Activated T-cell treated with anti-CD3 and anti-CD28 coated beads, Interleukin-2, amount 50 U/mL, for 4 hours (primary cell): ENCODE measurements at regions not wholly inside any gene's neighbourhood (a gene's known extent, or its start where the extent isn't known, plus 50 kb on each side); places are given as distances from the start of the nearest gene placed in this dataset.

Experiments
- ATAC-seq, 2 donors: fragments of 200-7000 bp; cut with Tn5 transposase; one replicate each; pipeline ENCODE4 v1.10.0; 2021
- DNase-seq: peaks from one replicate; pipeline ENCODE4 v3.0.0-alpha.2; 2020
- H3K27me3 Mint-ChIP-seq: one replicate; pipeline ENCODE4 v1.8.0; 2021; ENCODE audit warnings: low read depth, mixed read lengths
- H3K36me3 Mint-ChIP-seq: one replicate; pipeline ENCODE4 v1.8.0; 2022; ENCODE audit warnings: mixed read lengths; ENCODE audit not compliant: insufficient read depth
- H3K4me1 Mint-ChIP-seq: one replicate; pipeline ENCODE4 v1.8.0; 2021; ENCODE audit warnings: low read depth, mixed read lengths
- H3K4me3 Mint-ChIP-seq: one replicate; pipeline ENCODE4 v1.8.0; 2021; ENCODE audit warnings: mild to moderate bottlenecking, moderate library complexity, mixed read lengths
- H3K9me3 Mint-ChIP-seq: one replicate; pipeline ENCODE4 v1.8.0; 2021; ENCODE audit warnings: mixed read lengths

DNA sequence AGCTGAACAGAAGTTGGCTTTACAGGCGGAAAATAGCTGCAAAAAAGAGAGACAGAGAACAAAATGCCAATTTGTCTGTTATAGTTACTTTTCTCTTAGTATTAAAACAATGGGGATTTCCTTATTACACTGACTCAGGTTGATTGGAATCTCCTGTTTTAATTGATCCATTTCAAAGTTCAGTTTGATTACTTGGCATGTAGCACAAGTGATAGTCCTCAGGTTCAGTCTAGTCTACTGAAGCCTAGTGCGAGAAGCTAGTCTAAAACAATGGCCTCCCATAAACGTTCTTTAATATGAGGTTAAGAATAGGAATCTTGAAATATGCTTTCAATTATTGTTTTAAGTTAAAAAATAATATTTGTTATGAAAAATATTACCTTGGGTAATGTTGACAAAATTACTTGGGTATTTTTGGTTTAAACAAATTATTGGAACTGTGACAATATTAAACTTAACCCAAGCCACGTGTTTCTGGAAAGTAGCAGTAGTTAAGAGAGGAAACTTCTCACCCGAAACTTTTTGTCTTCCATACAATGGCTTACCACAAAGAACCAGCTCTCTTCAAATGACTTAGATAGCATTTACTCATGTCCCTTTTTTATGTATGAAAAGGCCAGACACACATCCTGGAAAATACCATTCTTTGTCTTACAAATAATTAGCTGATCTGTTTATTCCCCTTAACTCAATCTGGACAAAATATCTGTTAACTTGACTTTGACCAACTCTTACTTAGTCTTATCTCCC, 1326.2 kb upstream of the TMEFF2 start:
- no peak overlapping the region for H3K4me3 Mint-ChIP-seq
- ATAC-seq = no peak
- no peak for DNase-seq
- H3K4me1 Mint-ChIP-seq = no peaks in the 10 kb centered on the region
- no peaks in the 10 kb centered on the region for H3K27me3 Mint-ChIP-seq
- peaks cover 4% of the 10 kb centered on the region for H3K9me3 Mint-ChIP-seq
- H3K36me3 Mint-ChIP-seq = no peaks in the 10 kb centered on the region

DNA sequence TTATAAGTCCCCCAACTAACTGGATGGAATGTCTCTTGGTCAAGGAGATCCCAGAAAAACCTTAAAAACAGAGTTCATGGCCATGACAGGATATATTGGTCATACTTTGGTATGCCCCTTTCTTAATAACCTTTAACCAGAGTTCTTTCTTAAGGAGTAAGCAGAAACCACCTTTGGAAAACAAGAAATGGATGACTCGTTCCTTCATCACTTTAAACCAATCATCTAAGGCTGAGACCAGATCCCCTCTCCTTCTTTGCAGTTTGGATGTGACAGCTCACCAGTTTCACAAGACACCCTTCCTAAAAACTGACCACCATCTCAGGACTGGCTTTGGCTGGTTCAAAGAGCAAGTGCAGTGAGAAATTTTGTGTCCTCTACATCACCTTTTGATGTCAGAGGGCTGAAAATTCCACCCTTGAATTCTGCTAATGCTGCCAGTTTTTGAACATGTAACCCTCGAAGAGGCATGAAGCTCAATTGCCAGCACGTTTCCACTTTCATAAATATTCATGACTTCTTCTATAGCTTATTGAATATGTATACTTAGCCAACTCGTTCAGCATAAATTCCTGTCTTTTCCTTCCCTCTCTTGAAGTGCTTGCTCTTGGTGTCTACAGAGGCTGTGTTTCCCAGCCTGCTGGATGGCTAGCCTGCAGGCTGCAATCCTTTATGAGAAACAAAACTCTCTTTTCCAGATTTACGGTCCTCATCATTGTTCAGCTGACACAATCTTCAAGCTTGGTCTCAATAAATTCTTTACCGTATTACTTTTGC, 1323.5 kb upstream of the TMEFF2 start:
- Mint-ChIP-seq H3K27me3 (no peaks in the 10 kb centered on the region), H3K36me3 (no peaks in the 10 kb centered on the region), H3K9me3 (peaks cover 4% of the 10 kb centered on the region), H3K4me3 (no peak overlapping the region), H3K4me1 (no peaks in the 10 kb centered on the region)
- ATAC-seq = no peak
- DNase-seq = no peak

DNA sequence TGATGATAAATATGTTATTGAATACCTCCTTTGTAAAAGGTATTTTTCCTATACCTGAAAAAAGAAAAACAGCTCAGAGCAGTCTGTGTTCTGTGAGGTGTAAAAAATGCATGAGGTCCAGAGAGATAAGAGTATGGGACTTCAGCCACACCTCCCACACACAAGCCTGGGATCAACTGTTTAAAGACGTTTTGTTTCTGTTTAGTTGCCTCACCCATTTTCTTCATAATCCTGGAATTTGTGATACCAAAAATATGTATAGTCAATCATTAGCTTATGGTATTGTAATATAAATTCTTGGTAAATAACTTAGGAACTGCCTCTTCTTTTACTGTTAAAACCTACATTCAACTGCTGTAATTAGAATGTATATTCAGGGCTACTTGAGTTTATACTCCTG, 1322.9 kb upstream of the TMEFF2 start:
- no peaks in the 10 kb centered on the region for H3K36me3 Mint-ChIP-seq

DNA sequence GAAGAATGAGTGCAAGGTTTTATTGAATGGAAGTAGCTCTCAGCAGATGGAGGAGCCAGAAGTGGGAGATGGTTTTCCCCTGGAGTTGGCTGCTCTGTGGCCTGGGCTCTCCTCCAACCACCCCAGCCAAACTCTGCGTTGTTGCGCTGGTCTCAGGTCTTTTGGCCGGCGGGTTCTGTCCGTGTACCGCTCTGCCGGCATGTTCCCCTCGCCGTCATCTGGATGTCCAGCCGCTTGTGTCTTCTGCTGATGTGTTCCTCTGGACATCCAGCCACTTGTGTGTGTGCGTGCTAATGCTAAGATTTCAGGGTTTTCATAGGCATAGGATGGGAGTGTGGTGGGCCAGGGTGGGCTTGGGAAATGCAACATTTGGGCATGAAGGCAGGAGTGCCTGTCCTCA, 1311.3 kb upstream of the TMEFF2 start:
- Mint-ChIP-seq H3K27me3 (no peaks in the 10 kb centered on the region), H3K4me3 (no peak overlapping the region), H3K9me3 (no peaks in the 10 kb centered on the region), H3K4me1 (no peaks in the 10 kb centered on the region), H3K36me3 (no peaks in the 10 kb centered on the region)
- DNase-seq (no peak), ATAC-seq (no peak)

More for the DNA sequence above, 1322.9 kb upstream of the TMEFF2 start:
- Mint-ChIP-seq H3K27me3 (no peaks in the 10 kb centered on the region), H3K4me1 (no peaks in the 10 kb centered on the region), H3K9me3 (peaks cover 4% of the 10 kb centered on the region), H3K4me3 (no peak overlapping the region)
- ATAC-seq (no peak), DNase-seq (no peak)

DNA sequence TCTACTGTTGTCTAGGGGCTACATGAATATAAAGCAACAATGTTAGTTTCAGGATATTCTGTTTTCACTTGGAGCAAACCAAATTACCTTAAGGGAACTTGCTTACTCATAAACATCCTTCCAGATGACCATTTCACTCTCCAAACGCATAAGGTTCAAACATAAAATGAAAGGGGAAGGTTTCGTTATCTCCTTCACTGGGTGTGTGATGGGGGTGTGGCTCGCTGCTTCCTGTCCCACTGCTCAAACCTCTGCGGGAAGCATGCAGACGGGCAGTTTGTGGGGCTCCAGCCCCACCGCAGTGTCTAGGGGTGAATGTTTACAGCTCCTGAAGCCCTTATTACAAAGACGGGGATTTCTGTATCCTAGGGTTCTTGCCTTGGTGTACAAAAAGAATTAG, 1310.9 kb upstream of the TMEFF2 start:
- no peak for ATAC-seq
- no peaks in the 10 kb centered on the region for H3K4me1 Mint-ChIP-seq
- H3K9me3 Mint-ChIP-seq = no peaks in the 10 kb centered on the region
- DNase-seq = no peak
- H3K27me3 Mint-ChIP-seq = no peaks in the 10 kb centered on the region
- no peaks in the 10 kb centered on the region for H3K36me3 Mint-ChIP-seq
- H3K4me3 Mint-ChIP-seq = no peak overlapping the region

DNA sequence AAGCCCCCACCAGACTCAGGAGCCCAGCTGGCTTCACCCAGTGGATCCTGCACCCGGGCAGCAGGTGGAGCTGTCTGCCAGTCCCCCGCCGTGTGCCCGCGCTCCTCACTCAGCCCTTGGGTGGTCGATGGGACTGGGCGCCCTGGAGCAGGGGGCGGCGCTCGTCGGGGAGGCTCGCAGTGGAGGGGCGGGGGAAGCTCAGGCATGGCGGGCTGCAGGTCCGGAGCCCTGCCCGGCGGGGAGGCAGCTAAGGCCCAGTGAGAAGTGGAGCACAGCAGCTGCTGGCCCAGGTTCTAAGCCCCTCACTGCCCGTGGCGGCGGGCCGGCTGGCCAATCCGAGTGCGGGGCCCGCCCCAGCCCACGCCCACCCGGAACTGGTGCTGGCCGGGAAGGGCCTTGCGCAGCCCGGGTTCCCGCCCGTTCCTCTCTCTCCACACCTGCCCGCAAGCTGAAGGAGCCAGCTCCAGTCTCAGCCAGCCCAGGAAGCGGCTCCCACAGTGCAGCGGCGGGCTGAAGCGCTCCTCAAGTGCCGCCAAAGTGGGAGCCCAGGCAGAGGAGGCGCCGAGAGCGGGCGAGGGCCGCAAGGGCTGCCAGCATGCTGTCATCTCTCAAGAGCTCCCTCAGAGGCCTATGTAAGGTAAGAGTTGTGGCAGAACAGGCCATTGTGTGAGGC, 1307.8 kb upstream of the TMEFF2 start:
- no peaks in the 10 kb centered on the region for H3K4me1 Mint-ChIP-seq
- no peaks in the 10 kb centered on the region for H3K27me3 Mint-ChIP-seq
- H3K4me3 Mint-ChIP-seq = no peak overlapping the region
- H3K36me3 Mint-ChIP-seq = no peaks in the 10 kb centered on the region
- peaks cover 3% of the 10 kb centered on the region for H3K9me3 Mint-ChIP-seq
- DNase-seq (no peak), ATAC-seq (no peak)

DNA sequence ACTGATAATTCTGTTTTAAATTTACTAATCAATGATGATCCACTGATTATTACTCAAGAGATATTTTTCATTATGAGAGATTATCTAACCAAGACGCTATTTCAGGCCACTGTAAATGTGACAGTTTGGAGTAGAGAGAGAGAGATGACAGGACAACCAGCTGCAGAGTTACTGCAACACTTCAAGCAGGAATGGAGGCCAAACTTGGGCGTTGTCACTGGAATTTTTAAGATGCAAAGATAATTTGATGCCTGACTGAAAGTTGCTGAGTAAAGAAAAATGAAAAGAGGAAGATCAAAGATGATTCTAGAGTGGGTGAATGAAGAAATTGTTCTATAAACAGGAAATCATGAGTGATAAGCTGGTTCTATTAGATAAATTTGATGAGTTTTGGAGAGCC, 1302.1 kb upstream of the TMEFF2 start:
- ATAC-seq (no peak), DNase-seq (no peak)
- Mint-ChIP-seq H3K4me1 (no peaks in the 10 kb centered on the region), H3K4me3 (no peak overlapping the region), H3K27me3 (no peaks in the 10 kb centered on the region), H3K9me3 (peaks cover 3% of the 10 kb centered on the region), H3K36me3 (no peaks in the 10 kb centered on the region)

DNA sequence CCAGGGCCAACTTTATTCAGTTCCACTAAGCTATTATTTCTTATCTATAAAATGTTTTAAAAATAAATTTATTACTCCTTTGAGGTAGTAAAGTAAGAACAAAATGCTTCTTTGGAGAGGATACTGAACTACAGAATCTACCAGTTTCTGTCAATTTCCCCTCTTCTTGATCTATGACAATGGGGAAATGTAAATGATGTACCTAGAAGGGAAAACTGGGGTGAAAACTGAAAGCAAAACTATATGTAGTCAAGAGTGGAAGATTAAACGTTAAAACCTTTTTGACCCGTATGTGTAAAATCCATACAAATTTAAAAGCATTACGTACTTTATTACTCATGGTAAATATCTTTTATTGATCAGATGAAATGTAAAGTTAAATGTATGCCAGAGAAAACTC, 1287.8 kb upstream of the TMEFF2 start:
- no peaks in the 10 kb centered on the region for H3K9me3 Mint-ChIP-seq
- H3K27me3 Mint-ChIP-seq = no peaks in the 10 kb centered on the region
- no peaks in the 10 kb centered on the region for H3K4me1 Mint-ChIP-seq
- H3K36me3 Mint-ChIP-seq = no peaks in the 10 kb centered on the region
- no peak for ATAC-seq
- no peak overlapping the region for H3K4me3 Mint-ChIP-seq
- no peak for DNase-seq

DNA sequence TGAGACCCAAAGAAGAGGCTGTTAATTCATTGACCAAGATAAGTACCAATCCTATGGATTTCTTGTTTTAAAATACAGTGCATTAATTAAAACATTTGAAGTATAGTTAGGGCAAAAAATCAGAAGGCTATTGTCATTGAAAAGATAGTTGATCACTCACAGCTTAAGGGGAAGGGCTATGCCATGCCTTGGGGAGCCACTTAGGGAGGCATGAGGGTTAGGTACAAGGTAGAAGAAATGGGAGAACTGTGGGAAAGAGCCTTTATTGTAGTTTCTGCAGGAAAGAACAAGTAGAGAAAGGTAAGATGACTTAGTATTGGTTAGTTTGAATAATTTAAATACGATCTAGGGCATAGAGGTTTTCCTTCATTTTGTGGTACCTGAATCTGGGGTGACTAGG, 1285.5 kb upstream of the TMEFF2 start:
- DNase-seq (no peak), ATAC-seq (no peak)
- no peaks in the 10 kb centered on the region for H3K9me3 Mint-ChIP-seq
- no peaks in the 10 kb centered on the region for H3K4me1 Mint-ChIP-seq
- H3K4me3 Mint-ChIP-seq = no peak overlapping the region
- no peaks in the 10 kb centered on the region for H3K27me3 Mint-ChIP-seq
- no peaks in the 10 kb centered on the region for H3K36me3 Mint-ChIP-seq

DNA sequence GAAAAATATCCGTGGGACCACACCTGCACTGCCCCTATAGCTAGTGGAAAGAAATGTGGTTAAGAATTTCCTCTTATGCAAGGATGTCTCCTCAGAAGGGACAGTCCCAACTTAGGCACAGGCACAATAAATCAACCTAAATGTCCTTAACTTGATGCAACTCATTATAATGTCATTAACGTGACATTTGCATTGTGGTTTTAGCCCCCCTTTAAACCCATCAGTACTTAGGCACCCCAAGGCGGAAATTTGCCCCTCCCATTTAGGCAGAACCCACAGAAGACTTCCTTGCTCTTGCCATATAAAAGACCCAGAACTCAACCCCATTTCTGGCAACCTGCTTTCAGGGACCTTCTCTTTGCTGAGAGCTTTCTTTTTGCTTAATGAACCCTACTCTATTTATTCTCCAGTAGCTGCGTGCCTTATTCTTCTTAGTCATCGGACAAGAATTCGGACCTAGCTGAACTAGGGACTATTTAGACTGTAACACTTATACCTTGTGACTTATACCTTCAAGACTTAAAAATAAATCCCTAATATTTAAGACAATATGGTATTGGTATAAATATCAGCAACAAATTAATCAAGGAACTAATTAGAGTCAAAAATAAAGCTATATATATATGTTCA, 1281.6 kb upstream of the TMEFF2 start:
- Mint-ChIP-seq H3K27me3 (no peaks in the 10 kb centered on the region), H3K4me3 (no peak overlapping the region), H3K9me3 (no peaks in the 10 kb centered on the region), H3K36me3 (no peaks in the 10 kb centered on the region), H3K4me1 (no peaks in the 10 kb centered on the region)
- ATAC-seq (no peak), DNase-seq (no peak)

DNA sequence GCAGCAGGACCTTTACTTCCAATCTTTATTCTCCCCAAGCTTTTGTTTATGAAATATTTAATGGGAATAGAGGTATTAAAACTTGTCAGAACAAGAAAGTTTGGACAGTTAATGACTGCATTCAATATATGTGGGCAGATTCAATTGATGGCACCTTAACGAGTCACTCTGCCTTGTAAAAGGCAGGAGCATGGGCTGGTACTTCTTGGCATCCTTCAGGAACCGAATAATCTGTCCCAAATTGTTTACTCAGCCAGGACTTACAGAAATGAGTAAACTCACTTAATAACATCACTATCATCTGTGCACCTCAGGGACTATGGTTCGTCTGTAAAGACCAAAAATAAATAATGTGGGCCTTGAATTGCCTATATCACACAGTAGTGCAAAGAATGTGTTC, 1280.3 kb upstream of the TMEFF2 start:
- H3K36me3 Mint-ChIP-seq = no peaks in the 10 kb centered on the region
- ATAC-seq (no peak), DNase-seq (no peak)
- no peak overlapping the region for H3K4me3 Mint-ChIP-seq
- H3K4me1 Mint-ChIP-seq = no peaks in the 10 kb centered on the region
- no peaks in the 10 kb centered on the region for H3K27me3 Mint-ChIP-seq
- H3K9me3 Mint-ChIP-seq = no peaks in the 10 kb centered on the region

DNA sequence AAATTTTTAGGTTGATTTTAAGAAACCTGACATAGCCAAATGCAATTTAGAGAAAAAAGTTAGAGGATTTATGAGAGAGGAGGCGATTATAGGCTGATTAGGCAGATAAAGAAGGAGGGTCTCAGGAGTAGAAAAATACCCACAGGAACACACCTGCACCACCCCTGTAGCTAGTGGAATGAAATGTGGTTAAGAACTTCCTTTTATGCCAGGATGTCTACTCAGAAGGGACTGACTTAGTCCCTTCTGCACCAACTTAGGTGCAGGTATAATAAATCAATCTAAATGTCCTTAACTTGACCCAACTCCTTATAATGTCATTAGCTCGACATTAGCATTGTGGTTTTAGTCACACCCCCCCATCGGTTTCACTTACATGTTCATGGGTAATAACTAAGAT, 1274.5 kb upstream of the TMEFF2 start:
- Mint-ChIP-seq H3K27me3 (no peaks in the 10 kb centered on the region), H3K4me1 (no peaks in the 10 kb centered on the region), H3K9me3 (no peaks in the 10 kb centered on the region), H3K36me3 (no peaks in the 10 kb centered on the region), H3K4me3 (no peak overlapping the region)
- DNase-seq (no peak), ATAC-seq (no peak)

DNA sequence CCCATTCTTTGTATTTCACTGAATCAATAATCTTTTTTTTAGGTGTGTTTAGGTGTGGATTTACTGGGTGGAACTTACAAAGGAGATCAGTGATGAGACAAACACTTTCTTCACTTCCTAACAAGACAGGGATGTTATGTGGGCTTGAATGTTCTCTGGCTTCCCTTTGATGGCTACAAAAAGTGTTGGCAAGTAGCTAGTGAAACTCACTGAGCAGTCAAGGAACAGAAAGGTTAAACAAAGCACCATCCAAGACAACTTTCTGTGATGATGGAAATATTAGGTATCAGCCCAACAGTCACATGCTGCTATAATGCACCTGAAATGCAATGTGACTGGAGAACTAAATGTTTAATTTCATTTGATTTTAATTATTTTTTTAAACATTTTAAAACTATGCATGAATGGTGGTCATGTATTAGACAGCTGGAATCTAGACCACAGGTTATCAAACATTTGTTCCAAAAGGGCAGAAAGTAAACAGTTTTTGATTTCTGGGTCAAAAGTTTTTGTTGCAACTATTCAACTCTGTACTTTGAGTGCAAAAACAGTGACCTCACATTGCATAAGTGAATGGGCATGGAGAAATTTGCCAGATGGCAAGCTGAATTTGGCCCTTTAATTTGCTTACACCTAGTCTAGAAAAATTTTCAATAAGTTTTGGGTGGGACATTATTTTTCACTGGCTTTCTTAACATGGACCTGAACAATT, 1272.7 kb upstream of the TMEFF2 start:
- Mint-ChIP-seq H3K36me3 (no peaks in the 10 kb centered on the region), H3K27me3 (no peaks in the 10 kb centered on the region), H3K9me3 (no peaks in the 10 kb centered on the region), H3K4me3 (no peak overlapping the region), H3K4me1 (no peaks in the 10 kb centered on the region)
- ATAC-seq (no peak), DNase-seq (no peak)

DNA sequence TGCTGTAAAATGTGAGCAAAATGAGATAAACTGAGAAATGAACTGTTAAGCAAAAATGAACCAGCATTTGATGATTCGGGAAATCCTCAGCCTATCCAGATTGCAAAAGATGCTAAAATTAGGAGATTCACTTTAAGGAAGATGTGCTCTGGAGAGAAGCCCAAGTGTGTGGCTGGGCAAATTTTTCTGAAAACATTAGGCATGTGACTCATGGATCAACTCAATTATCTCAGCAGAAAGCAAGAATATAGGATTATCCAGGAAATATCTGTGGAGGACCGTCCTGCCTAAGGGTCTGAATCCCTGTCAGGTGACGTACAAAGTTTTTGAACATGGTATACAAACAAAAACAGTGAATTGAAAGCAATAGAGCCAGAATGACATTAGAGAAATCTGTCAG, 1268.3 kb upstream of the TMEFF2 start:
- no peaks in the 10 kb centered on the region for H3K9me3 Mint-ChIP-seq
- no peaks in the 10 kb centered on the region for H3K36me3 Mint-ChIP-seq
- H3K4me3 Mint-ChIP-seq = no peak overlapping the region
- H3K27me3 Mint-ChIP-seq = no peaks in the 10 kb centered on the region
- DNase-seq = no peak
- no peaks in the 10 kb centered on the region for H3K4me1 Mint-ChIP-seq
- ATAC-seq = no peak
